PC-9 (cell line): ENCODE measurements at regions not wholly inside any gene's neighbourhood (a gene's known extent, or its start where the extent isn't known, plus 50 kb on each side); places are given as distances from the start of the nearest gene placed in this dataset.

ENCODE experiments used
- CTCF ChIP-seq: fragments of 200-600 bp; sonication (generic); conservative IDR thresholded peaks from 2 replicates; pipeline ENCODE4 v1.6.1; 2017; ENCODE audit warnings: mixed run types, antibody characterized with exemption, mild to moderate bottlenecking, moderate library complexity
- EZH2 ChIP-seq: fragments of 200-600 bp; sonication (generic); IDR thresholded peaks from 2 replicates; pipeline ENCODE4 v1.8.0; 2017; ENCODE audit warnings: antibody characterized with exemption, low read depth

DNA sequence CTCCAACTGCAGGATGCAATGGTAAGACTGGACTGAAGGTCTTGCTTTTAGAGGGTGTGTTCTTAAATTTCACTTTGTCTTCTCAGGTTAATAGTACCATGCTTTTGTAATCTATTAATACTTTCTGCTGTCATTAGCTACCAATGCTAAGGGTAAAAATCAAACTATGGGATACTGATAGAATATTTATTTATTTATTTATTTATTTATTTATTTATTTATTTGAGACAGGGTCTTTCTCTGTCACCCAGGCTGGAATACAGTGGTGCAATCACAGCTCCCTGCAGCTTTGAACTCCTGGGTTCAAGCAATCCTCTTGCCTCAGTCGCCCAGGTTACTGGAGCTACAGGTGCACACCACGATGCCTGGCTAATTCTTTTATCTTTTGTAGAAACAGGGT lies 152.1 kb downstream of the SPP2 start:
- no peak for TF ChIP-seq CTCF
- no peak for TF ChIP-seq EZH2
